HL-60 (cell line): ENCODE measurements at regions not wholly inside any gene's neighbourhood (a gene's known extent, or its start where the extent isn't known, plus 50 kb on each side); places are given as distances from the start of the nearest gene placed in this dataset.

Experiments
- DNase-seq, 2 experiments: peaks; one replicate each; pipeline ENCODE4 v3.0.0-alpha.2; 2010 to 2020; ENCODE audit warnings: low read depth in 1 of 2, low spot score in 1 of 2
- H3K27ac ChIP-seq: fragments of 250-450 bp; sonication (Bioruptor Pico); replicated peaks from 2 replicates; pipeline ENCODE4 v1.5.1; 2020; ENCODE audit warnings: mild to moderate bottlenecking, moderate library complexity
- H3K27me3 ChIP-seq: fragments of 250-450 bp; sonication (Bioruptor Pico); 2 replicates; pipeline ENCODE4 v1.5.1; 2021; ENCODE audit warnings: mild to moderate bottlenecking, moderate library complexity; ENCODE audit not compliant: insufficient read depth, poor library complexity, severe bottlenecking
- H3K4me3 ChIP-seq: replicated peaks from 2 replicates; pipeline ENCODE4 v1.5.1; 2011; ENCODE audit warnings: mild to moderate bottlenecking, control low read depth, low read length; ENCODE audit not compliant: insufficient read depth
- GABPA ChIP-seq: IDR thresholded peaks from 2 replicates; pipeline ENCODE4 v1.6.1; 2012; ENCODE audit warnings: low read depth
- POLR2AphosphoS5 ChIP-seq: IDR thresholded peaks from 2 replicates; pipeline ENCODE4 v1.6.1; 2012; ENCODE audit warnings: low read depth
- SPI1 ChIP-seq: IDR thresholded peaks from 2 replicates; pipeline ENCODE4 v1.6.1; 2012; ENCODE audit warnings: low read depth, mild to moderate bottlenecking, borderline replicate concordance
- TF ChIP-seq, protein P1 (sequence below): IDR thresholded peaks from 2 replicates; pipeline ENCODE4 v1.6.1; 2012; ENCODE audit warnings: low read depth; ENCODE audit not compliant: insufficient replicate concordance
- TF ChIP-seq, protein P2 (sequence below): IDR thresholded peaks from one replicate; pipeline ENCODE4 v1.5.1; 2011; ENCODE audit warnings: low read length, control low read depth, inconsistent platforms; ENCODE audit not compliant: insufficient read depth

DNA sequence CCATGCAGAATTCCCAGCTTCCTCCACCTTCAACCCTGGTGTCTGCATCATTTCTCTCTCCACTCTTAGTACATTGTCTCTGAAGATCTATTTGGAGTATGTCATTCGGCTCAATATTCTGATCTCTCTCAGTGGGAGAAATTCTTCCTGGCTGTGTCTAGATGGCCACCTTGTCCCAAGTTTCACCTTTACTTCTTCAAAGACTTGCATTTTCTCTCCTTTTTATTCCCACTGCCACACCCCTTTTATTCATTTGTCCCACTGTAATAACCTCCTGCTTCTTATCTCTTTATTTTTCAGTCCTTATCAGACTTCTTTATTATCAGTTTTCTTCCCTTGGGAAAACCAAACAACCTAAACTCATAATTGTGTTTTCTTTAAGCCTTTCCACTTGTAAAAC is 54.3 kb upstream of the CERS6 start:
- Histone ChIP-seq H3K27me3 (no peaks in the 10 kb centered on the region), H3K4me3 (no peak overlapping the region), H3K27ac (no peak overlapping the region)
- no peak for DNase-seq
- TF ChIP-seq GABPA: no peak
- TF ChIP-seq, protein P1, sequence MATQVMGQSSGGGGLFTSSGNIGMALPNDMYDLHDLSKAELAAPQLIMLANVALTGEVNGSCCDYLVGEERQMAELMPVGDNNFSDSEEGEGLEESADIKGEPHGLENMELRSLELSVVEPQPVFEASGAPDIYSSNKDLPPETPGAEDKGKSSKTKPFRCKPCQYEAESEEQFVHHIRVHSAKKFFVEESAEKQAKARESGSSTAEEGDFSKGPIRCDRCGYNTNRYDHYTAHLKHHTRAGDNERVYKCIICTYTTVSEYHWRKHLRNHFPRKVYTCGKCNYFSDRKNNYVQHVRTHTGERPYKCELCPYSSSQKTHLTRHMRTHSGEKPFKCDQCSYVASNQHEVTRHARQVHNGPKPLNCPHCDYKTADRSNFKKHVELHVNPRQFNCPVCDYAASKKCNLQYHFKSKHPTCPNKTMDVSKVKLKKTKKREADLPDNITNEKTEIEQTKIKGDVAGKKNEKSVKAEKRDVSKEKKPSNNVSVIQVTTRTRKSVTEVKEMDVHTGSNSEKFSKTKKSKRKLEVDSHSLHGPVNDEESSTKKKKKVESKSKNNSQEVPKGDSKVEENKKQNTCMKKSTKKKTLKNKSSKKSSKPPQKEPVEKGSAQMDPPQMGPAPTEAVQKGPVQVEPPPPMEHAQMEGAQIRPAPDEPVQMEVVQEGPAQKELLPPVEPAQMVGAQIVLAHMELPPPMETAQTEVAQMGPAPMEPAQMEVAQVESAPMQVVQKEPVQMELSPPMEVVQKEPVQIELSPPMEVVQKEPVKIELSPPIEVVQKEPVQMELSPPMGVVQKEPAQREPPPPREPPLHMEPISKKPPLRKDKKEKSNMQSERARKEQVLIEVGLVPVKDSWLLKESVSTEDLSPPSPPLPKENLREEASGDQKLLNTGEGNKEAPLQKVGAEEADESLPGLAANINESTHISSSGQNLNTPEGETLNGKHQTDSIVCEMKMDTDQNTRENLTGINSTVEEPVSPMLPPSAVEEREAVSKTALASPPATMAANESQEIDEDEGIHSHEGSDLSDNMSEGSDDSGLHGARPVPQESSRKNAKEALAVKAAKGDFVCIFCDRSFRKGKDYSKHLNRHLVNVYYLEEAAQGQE: no peak
- TF ChIP-seq, protein P2, sequence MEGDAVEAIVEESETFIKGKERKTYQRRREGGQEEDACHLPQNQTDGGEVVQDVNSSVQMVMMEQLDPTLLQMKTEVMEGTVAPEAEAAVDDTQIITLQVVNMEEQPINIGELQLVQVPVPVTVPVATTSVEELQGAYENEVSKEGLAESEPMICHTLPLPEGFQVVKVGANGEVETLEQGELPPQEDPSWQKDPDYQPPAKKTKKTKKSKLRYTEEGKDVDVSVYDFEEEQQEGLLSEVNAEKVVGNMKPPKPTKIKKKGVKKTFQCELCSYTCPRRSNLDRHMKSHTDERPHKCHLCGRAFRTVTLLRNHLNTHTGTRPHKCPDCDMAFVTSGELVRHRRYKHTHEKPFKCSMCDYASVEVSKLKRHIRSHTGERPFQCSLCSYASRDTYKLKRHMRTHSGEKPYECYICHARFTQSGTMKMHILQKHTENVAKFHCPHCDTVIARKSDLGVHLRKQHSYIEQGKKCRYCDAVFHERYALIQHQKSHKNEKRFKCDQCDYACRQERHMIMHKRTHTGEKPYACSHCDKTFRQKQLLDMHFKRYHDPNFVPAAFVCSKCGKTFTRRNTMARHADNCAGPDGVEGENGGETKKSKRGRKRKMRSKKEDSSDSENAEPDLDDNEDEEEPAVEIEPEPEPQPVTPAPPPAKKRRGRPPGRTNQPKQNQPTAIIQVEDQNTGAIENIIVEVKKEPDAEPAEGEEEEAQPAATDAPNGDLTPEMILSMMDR: no peak
- TF ChIP-seq POLR2AphosphoS5: no peak
- TF ChIP-seq SPI1: no peak

DNA sequence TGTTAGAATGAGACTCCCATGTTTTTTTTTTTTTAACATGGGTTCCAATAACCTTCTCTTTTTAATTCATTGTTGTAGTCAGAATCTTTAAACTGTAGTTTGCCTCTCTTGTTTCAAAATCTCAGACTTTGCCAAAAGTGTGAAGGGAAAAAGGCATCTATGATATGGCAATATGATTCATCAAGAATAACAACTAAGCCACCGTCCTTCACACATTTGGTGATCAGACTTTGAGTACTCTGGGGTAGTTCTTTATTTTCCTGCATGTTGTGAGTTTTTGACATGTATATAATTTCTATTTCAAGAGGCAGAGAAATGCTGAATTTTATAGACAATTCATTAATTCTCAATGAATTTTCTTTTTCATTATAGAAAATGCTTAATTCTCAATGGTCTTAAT is 53.5 kb upstream of the CERS6 start:
- no peak for DNase-seq
- TF ChIP-seq GABPA (no peak), POLR2AphosphoS5 (no peak), SPI1 (no peak)
- TF ChIP-seq, protein P2: no peak
- TF ChIP-seq, protein P1: no peak
- no peaks in the 10 kb centered on the region for H3K27me3 ChIP-seq
- no peak overlapping the region for H3K4me3 ChIP-seq
- no peak overlapping the region for H3K27ac ChIP-seq

DNA sequence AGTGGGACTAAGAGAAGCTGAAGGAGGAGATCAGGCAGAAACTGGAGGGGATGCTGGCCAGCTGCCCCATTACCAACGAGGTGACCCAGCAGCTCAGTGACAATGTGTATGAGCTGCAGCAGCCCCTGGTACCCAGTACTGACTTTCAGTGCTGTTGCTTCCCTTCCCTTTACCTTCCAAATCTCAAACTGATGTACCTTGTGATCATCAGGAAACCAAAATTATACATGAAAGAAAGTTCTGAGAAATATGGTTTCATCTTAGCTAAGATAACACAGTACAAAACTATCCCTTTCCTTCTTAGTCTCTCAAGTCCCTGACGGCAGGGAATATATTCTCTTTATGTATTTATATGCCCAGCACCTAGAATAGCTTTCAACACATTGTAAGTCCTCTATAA is 52.3 kb upstream of the CERS6 start:
- Histone ChIP-seq H3K27me3 (no peaks in the 10 kb centered on the region), H3K27ac (no peak overlapping the region), H3K4me3 (no peak overlapping the region)
- no peak for DNase-seq
- no peak for TF ChIP-seq POLR2AphosphoS5
- TF ChIP-seq, protein P1: no peak
- TF ChIP-seq, protein P2: no peak
- no peak for TF ChIP-seq SPI1
- no peak for TF ChIP-seq GABPA
